ENCODE measurements at regions not wholly inside any gene's neighbourhood (a gene's known extent, or its start where the extent isn't known, plus 50 kb on each side); places are given as distances from the start of the nearest gene placed in this dataset.

DNA sequence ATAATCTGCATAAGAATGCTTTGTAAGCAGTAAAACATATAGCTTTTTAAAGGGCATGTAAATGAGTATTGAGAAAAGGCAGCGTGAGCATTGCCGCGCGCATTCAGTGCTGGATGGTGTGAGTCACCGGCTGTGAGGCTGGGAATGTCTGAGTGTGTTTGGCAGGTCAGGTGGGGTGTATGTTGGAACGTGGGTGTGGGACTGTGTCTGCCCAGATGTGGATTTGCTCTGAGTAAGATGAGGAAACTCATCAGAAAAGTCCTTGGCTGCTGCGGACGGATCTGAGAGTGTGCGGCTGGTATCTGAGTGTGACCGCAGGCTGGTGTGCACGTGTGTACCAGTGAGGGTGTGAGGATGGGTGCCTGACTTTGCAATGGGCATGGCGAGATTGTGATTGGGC is 66.2 kb upstream of the NECTIN1 start:
- Histone ChIP-seq H3K4me3 (replicated peaks in 1 of 3; ENCODE audit: insufficient read depth in 1 of 3, low read depth in 1 of 3, low read length in 3 of 3) (no peak overlapping the region), H3K9me3 (replicated peaks; ENCODE audit: control insufficient read depth, insufficient read depth, low read length) (no peaks in the 10 kb centered on the region)

More for the DNA sequence above, 66.2 kb upstream of the NECTIN1 start:
- Histone ChIP-seq H3K9ac (replicated peaks; ENCODE audit: extremely low read depth, insufficient read depth, low read length) (no peak overlapping the region), H3K4me1 (ENCODE audit: control insufficient read depth, extremely low read depth, insufficient read depth, low read length) (no peaks in the 10 kb centered on the region), H3K9me1 (replicated peaks; ENCODE audit: control insufficient read depth, extremely low read depth, insufficient read depth, low read length) (no peaks in the 10 kb centered on the region), H4K20me1 (replicated peaks; ENCODE audit: control insufficient read depth, extremely low read depth, insufficient read depth, low read length) (no peaks in the 10 kb centered on the region), H3K27ac (ENCODE audit: insufficient read depth, low read depth, low read length) (no peak overlapping the region), H3K4me2 (ENCODE audit: insufficient read depth, low read length) (no peak overlapping the region), H3K27me3 (ENCODE audit: control insufficient read depth in 2 of 2, insufficient read depth in 2 of 2, low read length in 2 of 2) (no peaks in the 10 kb centered on the region), H3K79me2 (ENCODE audit: control insufficient read depth, insufficient read depth, low read length) (no peaks in the 10 kb centered on the region), H2AFZ (ENCODE audit: low read depth, low read length) (no peak overlapping the region), H3K36me3 (ENCODE audit: control insufficient read depth in 2 of 2, extremely low read depth in 1 of 2, insufficient read depth in 2 of 2, low read length in 2 of 2) (no peaks in the 10 kb centered on the region)
- dilution Hi-C loops (cut with MboI; ENCODE audit: extremely low pct_ligation_motif_present, low sequenced_read_pairs) = no loop called here
- POLR2A ChIA-PET = no interaction called here
- CTCF ChIA-PET = no interaction called here
- no TSS peak for BruUV-seq (replicated peaks)
- intact Hi-C loops (cut with micrococcal nuclease) = no loop called here
- FAIRE-seq (no peak), DNase-seq (ENCODE audit: low read depth, low spot score) (no peak)
- TF ChIP-seq, protein P1, sequence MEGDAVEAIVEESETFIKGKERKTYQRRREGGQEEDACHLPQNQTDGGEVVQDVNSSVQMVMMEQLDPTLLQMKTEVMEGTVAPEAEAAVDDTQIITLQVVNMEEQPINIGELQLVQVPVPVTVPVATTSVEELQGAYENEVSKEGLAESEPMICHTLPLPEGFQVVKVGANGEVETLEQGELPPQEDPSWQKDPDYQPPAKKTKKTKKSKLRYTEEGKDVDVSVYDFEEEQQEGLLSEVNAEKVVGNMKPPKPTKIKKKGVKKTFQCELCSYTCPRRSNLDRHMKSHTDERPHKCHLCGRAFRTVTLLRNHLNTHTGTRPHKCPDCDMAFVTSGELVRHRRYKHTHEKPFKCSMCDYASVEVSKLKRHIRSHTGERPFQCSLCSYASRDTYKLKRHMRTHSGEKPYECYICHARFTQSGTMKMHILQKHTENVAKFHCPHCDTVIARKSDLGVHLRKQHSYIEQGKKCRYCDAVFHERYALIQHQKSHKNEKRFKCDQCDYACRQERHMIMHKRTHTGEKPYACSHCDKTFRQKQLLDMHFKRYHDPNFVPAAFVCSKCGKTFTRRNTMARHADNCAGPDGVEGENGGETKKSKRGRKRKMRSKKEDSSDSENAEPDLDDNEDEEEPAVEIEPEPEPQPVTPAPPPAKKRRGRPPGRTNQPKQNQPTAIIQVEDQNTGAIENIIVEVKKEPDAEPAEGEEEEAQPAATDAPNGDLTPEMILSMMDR (IDR thresholded peaks at IDR 0.05; ENCODE audit: extremely low read depth in 1 of 2, insufficient read depth in 1 of 2, low read depth in 1 of 2, low read length in 2 of 2) = no peak
- TF ChIP-seq EZH2 (IDR thresholded peaks at IDR 0.05; ENCODE audit: borderline replicate concordance, low read depth, low read length, severe bottlenecking) (no peak), FOS (IDR thresholded peaks at IDR 0.05; ENCODE audit: borderline replicate concordance, insufficient read depth, low read length) (no peak), POLR2AphosphoS5 (IDR thresholded peaks at IDR 0.05; ENCODE audit: insufficient read depth, low read depth, low read length) (no peak), GATA2 (IDR thresholded peaks at IDR 0.05; ENCODE audit: insufficient read depth, insufficient read length, low read depth, low read length) (no peak), JUN (IDR thresholded peaks at IDR 0.05; ENCODE audit: borderline replicate concordance, insufficient read depth, insufficient read length, low read depth) (no peak), POLR2A (IDR thresholded peaks at IDR 0.05; ENCODE audit: low read depth, low read length) (no peak), MYC (IDR thresholded peaks at IDR 0.05; ENCODE audit: low read depth, low read length) (no peak)
- TF ChIP-seq, protein P2, sequence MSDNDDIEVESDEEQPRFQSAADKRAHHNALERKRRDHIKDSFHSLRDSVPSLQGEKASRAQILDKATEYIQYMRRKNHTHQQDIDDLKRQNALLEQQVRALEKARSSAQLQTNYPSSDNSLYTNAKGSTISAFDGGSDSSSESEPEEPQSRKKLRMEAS (IDR thresholded peaks at IDR 0.05; ENCODE audit: insufficient read depth, insufficient read length) = no peak

Measured in endothelial cell of umbilical vein (primary cell).